ENCODE measurements at regions not wholly inside any gene's neighbourhood (a gene's known extent, or its start where the extent isn't known, plus 50 kb on each side); places are given as distances from the start of the nearest gene placed in this dataset.

DNA sequence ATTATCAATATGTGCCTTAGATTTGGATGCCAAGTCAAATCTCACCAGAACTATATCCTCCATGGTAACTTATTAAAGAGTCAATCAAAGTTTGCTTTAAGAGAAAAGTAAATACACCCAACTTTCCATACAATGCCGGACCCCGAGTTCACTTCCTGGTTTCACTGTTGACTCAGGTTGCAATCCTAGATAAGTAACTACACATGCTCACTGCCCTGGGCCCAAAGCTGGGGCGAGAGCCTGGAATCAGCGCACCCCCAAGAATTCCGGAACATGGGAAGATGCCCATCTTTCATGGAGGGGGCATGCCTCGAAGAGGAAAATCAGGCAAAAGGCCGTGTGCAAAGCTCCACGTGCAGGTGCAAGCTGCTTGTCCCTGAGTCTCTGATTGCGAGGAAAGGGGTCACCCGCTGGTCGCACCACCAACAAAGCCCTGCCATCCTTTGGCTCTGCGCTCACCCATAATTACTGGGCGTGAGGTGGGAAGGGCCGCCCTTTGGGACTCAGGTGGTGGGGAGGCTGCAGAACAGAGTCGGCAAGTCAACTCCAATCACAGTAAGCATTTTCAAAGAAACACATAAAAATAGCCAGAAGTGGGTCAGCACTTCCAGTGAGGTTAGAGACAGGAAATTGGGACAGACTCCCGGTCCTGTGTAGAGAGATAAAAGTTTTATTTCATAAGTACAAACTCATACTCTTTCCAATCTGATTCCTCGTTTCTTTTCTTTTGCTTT is 167.7 kb downstream of the TOMM20 start (continued):
- TF ChIP-seq, protein P1, sequence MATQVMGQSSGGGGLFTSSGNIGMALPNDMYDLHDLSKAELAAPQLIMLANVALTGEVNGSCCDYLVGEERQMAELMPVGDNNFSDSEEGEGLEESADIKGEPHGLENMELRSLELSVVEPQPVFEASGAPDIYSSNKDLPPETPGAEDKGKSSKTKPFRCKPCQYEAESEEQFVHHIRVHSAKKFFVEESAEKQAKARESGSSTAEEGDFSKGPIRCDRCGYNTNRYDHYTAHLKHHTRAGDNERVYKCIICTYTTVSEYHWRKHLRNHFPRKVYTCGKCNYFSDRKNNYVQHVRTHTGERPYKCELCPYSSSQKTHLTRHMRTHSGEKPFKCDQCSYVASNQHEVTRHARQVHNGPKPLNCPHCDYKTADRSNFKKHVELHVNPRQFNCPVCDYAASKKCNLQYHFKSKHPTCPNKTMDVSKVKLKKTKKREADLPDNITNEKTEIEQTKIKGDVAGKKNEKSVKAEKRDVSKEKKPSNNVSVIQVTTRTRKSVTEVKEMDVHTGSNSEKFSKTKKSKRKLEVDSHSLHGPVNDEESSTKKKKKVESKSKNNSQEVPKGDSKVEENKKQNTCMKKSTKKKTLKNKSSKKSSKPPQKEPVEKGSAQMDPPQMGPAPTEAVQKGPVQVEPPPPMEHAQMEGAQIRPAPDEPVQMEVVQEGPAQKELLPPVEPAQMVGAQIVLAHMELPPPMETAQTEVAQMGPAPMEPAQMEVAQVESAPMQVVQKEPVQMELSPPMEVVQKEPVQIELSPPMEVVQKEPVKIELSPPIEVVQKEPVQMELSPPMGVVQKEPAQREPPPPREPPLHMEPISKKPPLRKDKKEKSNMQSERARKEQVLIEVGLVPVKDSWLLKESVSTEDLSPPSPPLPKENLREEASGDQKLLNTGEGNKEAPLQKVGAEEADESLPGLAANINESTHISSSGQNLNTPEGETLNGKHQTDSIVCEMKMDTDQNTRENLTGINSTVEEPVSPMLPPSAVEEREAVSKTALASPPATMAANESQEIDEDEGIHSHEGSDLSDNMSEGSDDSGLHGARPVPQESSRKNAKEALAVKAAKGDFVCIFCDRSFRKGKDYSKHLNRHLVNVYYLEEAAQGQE (IDR thresholded peaks at IDR 0.05; ENCODE audit: borderline replicate concordance): no peak
- TF ChIP-seq, protein P1 (CRISPR knock-in tag; IDR thresholded peaks at IDR 0.05; ENCODE audit: low read depth): 0 out of 2 replicates have a peak, but pooled peaks have one; percentile 34
- TF ChIP-seq ZNF431 (CRISPR knock-in tag; IDR thresholded peaks at IDR 0.05) (no peak), ZBTB26 (CRISPR knock-in tag; IDR thresholded peaks at IDR 0.05) (no peak), ZBTB7A (IDR thresholded peaks at IDR 0.05; ENCODE audit: borderline replicate concordance, control insufficient read depth, low read depth, low read length) (no peak), KAT8 (IDR thresholded peaks at IDR 0.05; ENCODE audit: low read depth) (no peak), RAD51 (IDR thresholded peaks at IDR 0.05; ENCODE audit: borderline replicate concordance, low read depth) (no peak)
- TF ChIP-seq, protein P2, sequence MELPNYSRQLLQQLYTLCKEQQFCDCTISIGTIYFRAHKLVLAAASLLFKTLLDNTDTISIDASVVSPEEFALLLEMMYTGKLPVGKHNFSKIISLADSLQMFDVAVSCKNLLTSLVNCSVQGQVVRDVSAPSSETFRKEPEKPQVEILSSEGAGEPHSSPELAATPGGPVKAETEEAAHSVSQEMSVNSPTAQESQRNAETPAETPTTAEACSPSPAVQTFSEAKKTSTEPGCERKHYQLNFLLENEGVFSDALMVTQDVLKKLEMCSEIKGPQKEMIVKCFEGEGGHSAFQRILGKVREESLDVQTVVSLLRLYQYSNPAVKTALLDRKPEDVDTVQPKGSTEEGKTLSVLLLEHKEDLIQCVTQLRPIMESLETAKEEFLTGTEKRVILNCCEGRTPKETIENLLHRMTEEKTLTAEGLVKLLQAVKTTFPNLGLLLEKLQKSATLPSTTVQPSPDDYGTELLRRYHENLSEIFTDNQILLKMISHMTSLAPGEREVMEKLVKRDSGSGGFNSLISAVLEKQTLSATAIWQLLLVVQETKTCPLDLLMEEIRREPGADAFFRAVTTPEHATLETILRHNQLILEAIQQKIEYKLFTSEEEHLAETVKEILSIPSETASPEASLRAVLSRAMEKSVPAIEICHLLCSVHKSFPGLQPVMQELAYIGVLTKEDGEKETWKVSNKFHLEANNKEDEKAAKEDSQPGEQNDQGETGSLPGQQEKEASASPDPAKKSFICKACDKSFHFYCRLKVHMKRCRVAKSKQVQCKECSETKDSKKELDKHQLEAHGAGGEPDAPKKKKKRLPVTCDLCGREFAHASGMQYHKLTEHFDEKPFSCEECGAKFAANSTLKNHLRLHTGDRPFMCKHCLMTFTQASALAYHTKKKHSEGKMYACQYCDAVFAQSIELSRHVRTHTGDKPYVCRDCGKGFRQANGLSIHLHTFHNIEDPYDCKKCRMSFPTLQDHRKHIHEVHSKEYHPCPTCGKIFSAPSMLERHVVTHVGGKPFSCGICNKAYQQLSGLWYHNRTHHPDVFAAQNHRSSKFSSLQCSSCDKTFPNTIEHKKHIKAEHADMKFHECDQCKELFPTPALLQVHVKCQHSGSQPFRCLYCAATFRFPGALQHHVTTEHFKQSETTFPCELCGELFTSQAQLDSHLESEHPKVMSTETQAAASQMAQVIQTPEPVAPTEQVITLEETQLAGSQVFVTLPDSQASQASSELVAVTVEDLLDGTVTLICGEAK (IDR thresholded peaks at IDR 0.05): no peak
- TF ChIP-seq, protein P2 (CRISPR knock-in tag; IDR thresholded peaks at IDR 0.05): no peak

Measured in K562 (cell line).